CD14-positive monocyte (primary cell): ENCODE measurements at regions not wholly inside any gene's neighbourhood (a gene's known extent, or its start where the extent isn't known, plus 50 kb on each side); places are given as distances from the start of the nearest gene placed in this dataset.

ENCODE experiments used
- DNase-seq, 3 donors: peaks; one replicate each; pipeline ENCODE4 v3.0.0-alpha.2; 2011 to 2022
- H2AFZ ChIP-seq: 2 replicates; pipeline ENCODE4 v1.6.0; 2012; ENCODE audit warnings: mild to moderate bottlenecking, low read depth, low read length, inconsistent platforms; ENCODE audit not compliant: insufficient read depth, poor library complexity, severe bottlenecking
- H3K27ac ChIP-seq, 2 donors: 1 replicate in 1 of 2; 2 replicates in 1 of 2; pipeline ENCODE4 v1.5.1; 2012 to 2013; ENCODE audit warnings: low read length in 2 of 2, control low read depth in 1 of 2, inconsistent platforms in 1 of 2, low read depth in 1 of 2, mild to moderate bottlenecking in 1 of 2
- H3K27me3 ChIP-seq, 2 donors: one replicate each; pipeline versions ENCODE4 v1.6.0 to v1.6.1; 2011 to 2013; ENCODE audit warnings: low read length in 2 of 2; ENCODE audit not compliant: control insufficient read depth in 2 of 2, insufficient read depth in 2 of 2
- H3K36me3 ChIP-seq, 2 donors: replicated peaks in 1 of 2; 1 replicate in 1 of 2; 2 replicates in 1 of 2; pipeline versions ENCODE4 v1.5.1 to v1.6.1; 2012 to 2013; ENCODE audit warnings: low read length in 2 of 2, control low read depth in 1 of 2, inconsistent platforms in 1 of 2, mild to moderate bottlenecking in 1 of 2; ENCODE audit not compliant: insufficient read depth in 2 of 2, control insufficient read depth in 1 of 2
- H3K4me1 ChIP-seq, 2 donors: 1 replicate in 1 of 2; 2 replicates in 1 of 2; pipeline versions ENCODE4 v1.5.1 to v1.6.1; 2012 to 2013; ENCODE audit warnings: low read length in 2 of 2, control low read depth in 1 of 2, inconsistent platforms in 1 of 2, mild to moderate bottlenecking in 1 of 2, moderate library complexity in 1 of 2; ENCODE audit not compliant: insufficient read depth in 2 of 2, control insufficient read depth in 1 of 2
- H3K4me2 ChIP-seq: replicated peaks from 2 replicates; pipeline ENCODE3; 2012; ENCODE audit warnings: low read length, moderate library complexity, mild to moderate bottlenecking; ENCODE audit not compliant: poor library complexity, severe bottlenecking; ENCODE audit errors: extremely low read depth
- H3K4me3 ChIP-seq, 3 experiments: fragments of 200-600 bp in 1 of 3; sonication (generic) in 1 of 3; replicated peaks in 1 of 3; 1 replicate in 2 of 3; 2 replicates in 1 of 3; pipeline ENCODE4 v1.5.1; 2011 to 2013; ENCODE audit warnings: low read length in 3 of 3, mild to moderate bottlenecking in 3 of 3, control low read depth in 2 of 3, low read depth in 2 of 3, inconsistent platforms in 1 of 3, moderate library complexity in 1 of 3
- H3K79me2 ChIP-seq: 2 replicates; pipeline ENCODE4 v1.6.0; 2012; ENCODE audit warnings: mild to moderate bottlenecking, control low read depth, inconsistent platforms, low read length, moderate library complexity; ENCODE audit not compliant: insufficient read depth
- H3K9ac ChIP-seq: 2 replicates; pipeline ENCODE4 v1.6.0; 2017; ENCODE audit warnings: low read length, mild to moderate bottlenecking; ENCODE audit not compliant: insufficient read depth, poor library complexity, severe bottlenecking
- H3K9me3 ChIP-seq, 2 donors: replicated peaks in 1 of 2; 1 replicate in 1 of 2; 2 replicates in 1 of 2; pipeline versions ENCODE4 v1.5.1 to v1.6.1; 2012 to 2013; ENCODE audit warnings: low read length in 2 of 2, control low read depth in 1 of 2; ENCODE audit not compliant: control insufficient read depth in 1 of 2, insufficient read depth in 1 of 2
- H4K20me1 ChIP-seq: 2 replicates; pipeline ENCODE4 v1.6.0; 2012; ENCODE audit warnings: mild to moderate bottlenecking, low read length, control low read depth, moderate library complexity; ENCODE audit not compliant: insufficient read depth
- H3K27ac Mint-ChIP-seq, 7 donors: one replicate each; pipeline ENCODE4 v1.8.0; 2020; ENCODE audit warnings: mild to moderate bottlenecking in 7 of 7, mixed read lengths in 7 of 7, moderate library complexity in 6 of 7, inconsistent platforms in 2 of 7
- H3K27me3 Mint-ChIP-seq, 3 donors: one replicate each; pipeline ENCODE4 v1.8.0; 2021 to 2022; ENCODE audit warnings: low read depth in 3 of 3, mild to moderate bottlenecking in 3 of 3, mixed read lengths in 3 of 3, moderate library complexity in 3 of 3, inconsistent platforms in 1 of 3
- H3K36me3 Mint-ChIP-seq, 2 donors: one replicate each; pipeline ENCODE4 v1.8.0; 2020; ENCODE audit warnings: mixed read lengths in 2 of 2, inconsistent platforms in 1 of 2, mild to moderate bottlenecking in 1 of 2
- H3K4me1 Mint-ChIP-seq: one replicate; pipeline ENCODE4 v1.8.0; 2020; ENCODE audit warnings: mild to moderate bottlenecking, mixed read lengths
- H3K4me3 Mint-ChIP-seq, 2 donors: one replicate each; pipeline ENCODE4 v1.8.0; 2020; ENCODE audit warnings: mild to moderate bottlenecking in 2 of 2, mixed read lengths in 2 of 2, moderate library complexity in 1 of 2
- H3K9me3 Mint-ChIP-seq, 7 donors: one replicate each; pipeline ENCODE4 v1.8.0; 2020 to 2022; ENCODE audit warnings: mixed read lengths in 7 of 7, mild to moderate bottlenecking in 6 of 7, moderate library complexity in 6 of 7, inconsistent platforms in 2 of 7
- CTCF ChIP-seq: fragments of 200-600 bp; IDR thresholded peaks from one replicate; pipeline ENCODE4 v1.8.0; 2022; ENCODE audit warnings: antibody characterized with exemption, mild to moderate bottlenecking
- WGBS: methylation state at CpG from one replicate; pipeline ENCODE4 v1.1.5; 2013; ENCODE audit warnings: missing lambda C conversion rate; ENCODE audit not compliant: insufficient coverage; 5-methylcytosine and 5-hydroxymethylcytosine counted together
- intact Hi-C, 2 donors: fragments of 100-400 bp; cut with micrococcal nuclease; formaldehyde crosslinking; loops; one replicate each; pipeline versions ENCODE4 v1.15.0 to v1.15.1; 2023

GRCh38 chr4:3685081-3685645 lies 81.0 kb upstream of the ADRA2C start:
- Mint-ChIP-seq H3K27ac (no peak overlapping the region), H3K4me1 (no peaks in the 10 kb centered on the region), H3K36me3 (no peaks in the 10 kb centered on the region), H3K27me3 (peaks cover 5 to 11% (median 10%) of the 10 kb centered on the region in 3 donors), H3K9me3 (peaks cover 0 to 4% (median 0%) of the 10 kb centered on the region in 7 donors), H3K4me3 (no peak overlapping the region)
- no peak overlapping the region for H3K4me3 ChIP-seq
- intact Hi-C loops: no loop called here
- no peak overlapping the region for H2AFZ ChIP-seq
- H3K9me3 ChIP-seq: no peaks in the 10 kb centered on the region
- no peaks in the 10 kb centered on the region for H3K4me1 ChIP-seq
- H3K4me2 ChIP-seq: no peak overlapping the region
- no peak for DNase-seq
- H4K20me1 ChIP-seq: no peaks in the 10 kb centered on the region
- WGBS: 87% methylated on average over 6 of the region's 15 CpGs
- no peaks in the 10 kb centered on the region for H3K27me3 ChIP-seq
- no peak for TF ChIP-seq CTCF
- no peak overlapping the region for H3K9ac ChIP-seq
- H3K79me2 ChIP-seq: no peaks in the 10 kb centered on the region
- H3K27ac ChIP-seq: no peak overlapping the region
- no peaks in the 10 kb centered on the region for H3K36me3 ChIP-seq

- Mint-ChIP-seq H3K4me1 (no peaks in the 10 kb centered on the region), H3K27me3 (peaks cover 5 to 10% (median 6%) of the 10 kb centered on the region in 3 donors), H3K27ac (no peak overlapping the region), H3K36me3 (no peaks in the 10 kb centered on the region), H3K4me3 (no peak overlapping the region), H3K9me3 (peaks cover 0 to 4% (median 0%) of the 10 kb centered on the region in 7 donors)
- WGBS: 75% methylated on average over 2 of the region's 8 CpGs
- Histone ChIP-seq H3K4me2 (no peak overlapping the region), H3K4me3 (no peak overlapping the region), H4K20me1 (no peaks in the 10 kb centered on the region), H3K27me3 (no peaks in the 10 kb centered on the region), H3K27ac (no peak overlapping the region), H3K9ac (no peak overlapping the region), H3K9me3 (no peaks in the 10 kb centered on the region), H3K36me3 (no peaks in the 10 kb centered on the region), H3K79me2 (no peaks in the 10 kb centered on the region), H3K4me1 (no peaks in the 10 kb centered on the region), H2AFZ (no peak overlapping the region)
- TF ChIP-seq CTCF: no peak
- intact Hi-C loops: no loop called here
- DNase-seq: no peak
Measured at GRCh38 chr4:3684546-3684945, 81.6 kb upstream of the ADRA2C start.
